Activated T-helper 1 cell treated with Interleukin-2 at 50 U/mL for 16 hours (primary cell): ENCODE measurements at regions not wholly inside any gene's neighbourhood (a gene's known extent, or its start where the extent isn't known, plus 50 kb on each side); places are given as distances from the start of the nearest gene placed in this dataset.
"Not testable (repeated sequence)": the region's sequence is repeated elsewhere in the genome, so short reads cannot be mapped to it uniquely, and the experiment has no call there.

Experiments used
- DNase-seq: peaks from one replicate; pipeline ENCODE4 v3.0.0-alpha.2; 2020; ENCODE audit warnings: low read depth

DNA sequence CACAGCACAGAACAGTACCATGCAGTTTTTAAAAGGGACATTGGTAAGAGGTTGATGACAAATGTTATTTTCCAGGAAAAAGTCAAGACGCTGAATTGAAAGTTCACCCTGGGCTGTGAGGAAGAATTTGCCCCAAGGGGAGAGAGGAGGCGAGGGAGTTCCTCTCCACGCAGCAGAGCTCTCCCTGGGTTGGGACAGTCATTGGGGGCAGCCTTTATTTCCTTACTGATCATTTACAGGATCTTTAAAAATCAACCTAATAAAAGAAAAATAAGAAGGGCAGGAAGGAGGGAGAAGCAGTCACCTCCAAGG is 49.9 kb upstream of the WNT7B start:
- no peak for DNase-seq

DNA sequence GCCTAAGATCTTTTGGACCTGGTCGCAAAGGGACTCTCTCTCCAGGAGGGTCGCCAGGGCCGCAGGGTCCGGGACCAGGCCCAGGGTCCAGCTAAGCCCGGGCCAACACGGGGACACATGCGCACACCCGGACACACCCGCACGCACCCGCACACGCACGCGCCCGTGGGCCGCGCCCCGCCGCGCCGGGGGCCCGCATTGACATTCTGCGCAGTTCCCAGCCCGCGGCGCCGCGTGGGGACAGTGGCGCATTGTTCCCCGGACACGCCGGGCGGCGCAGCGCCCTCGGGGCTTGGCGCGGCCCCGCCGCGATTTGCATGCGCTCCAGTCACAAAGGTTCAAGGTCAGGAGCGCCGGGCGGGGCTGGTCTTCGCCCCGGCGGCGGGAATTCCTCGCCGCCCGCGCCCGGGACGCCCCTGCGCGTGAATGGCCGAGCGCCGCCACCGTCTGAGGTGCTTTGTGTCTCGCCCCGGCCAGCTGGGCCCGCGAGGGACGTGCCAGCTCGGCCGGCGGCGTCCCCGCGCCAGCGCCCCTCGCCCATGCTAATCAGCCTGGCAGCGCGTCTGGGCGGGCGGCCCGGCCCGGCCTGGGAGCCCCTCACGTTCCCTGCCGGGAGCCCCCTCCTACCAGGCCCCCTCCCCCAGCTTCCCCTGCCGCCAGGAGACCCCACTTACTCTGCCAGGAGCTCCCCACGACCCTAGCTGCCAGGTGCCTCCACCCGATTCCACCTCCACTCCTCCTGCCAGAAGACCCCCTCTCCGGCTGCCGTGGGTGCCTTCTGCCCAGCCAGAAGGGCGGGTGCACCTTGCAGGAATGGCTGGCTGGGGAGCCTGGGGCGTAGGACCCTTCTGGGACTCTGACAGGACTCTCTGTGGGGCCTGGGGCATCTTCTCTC is 50.5 kb upstream of the WNT7B start:
- no peak for DNase-seq

DNA sequence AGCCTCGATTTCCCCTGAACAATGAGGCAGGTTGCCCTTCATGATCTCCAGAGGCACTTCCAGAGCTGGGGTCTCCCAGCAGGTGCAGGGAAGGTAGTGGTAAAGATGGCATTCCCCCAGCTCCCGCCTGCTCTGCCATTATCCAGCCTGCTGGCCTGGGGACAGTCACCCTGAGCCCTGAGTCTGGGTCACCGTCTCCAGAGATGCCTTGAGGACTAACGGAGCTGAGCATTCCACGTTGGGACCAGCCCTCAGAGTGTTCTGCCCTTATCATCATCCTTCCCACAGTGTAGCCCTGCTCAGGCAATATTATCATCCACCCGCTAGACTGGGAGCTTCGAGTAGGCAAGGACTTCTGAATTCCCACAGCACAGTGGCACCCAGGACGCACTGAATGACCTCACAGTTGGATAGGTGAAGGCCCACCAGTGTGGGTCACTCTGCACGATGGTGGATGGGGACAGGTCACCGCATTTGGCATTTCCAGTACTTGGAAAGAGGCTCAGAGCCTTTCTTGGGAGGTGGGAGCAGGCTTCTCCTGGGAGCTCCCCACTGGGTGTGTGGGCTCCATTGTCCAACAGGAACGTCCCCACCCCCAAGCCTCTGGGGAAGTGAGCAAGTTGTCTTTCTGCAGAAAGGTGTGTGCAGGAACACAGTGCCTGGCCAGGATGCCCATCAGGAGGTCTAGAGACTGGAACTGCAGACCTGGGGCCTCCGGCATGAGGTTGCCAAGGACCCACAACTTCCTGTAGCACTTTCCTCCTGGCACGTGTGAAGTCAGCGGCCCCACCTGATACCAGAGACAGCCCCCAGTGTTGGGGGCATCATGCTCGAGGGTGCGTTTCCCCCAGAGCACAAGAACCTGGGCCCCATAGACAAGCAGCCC is 51.4 kb upstream of the WNT7B start:
- DNase-seq = no peak

DNA sequence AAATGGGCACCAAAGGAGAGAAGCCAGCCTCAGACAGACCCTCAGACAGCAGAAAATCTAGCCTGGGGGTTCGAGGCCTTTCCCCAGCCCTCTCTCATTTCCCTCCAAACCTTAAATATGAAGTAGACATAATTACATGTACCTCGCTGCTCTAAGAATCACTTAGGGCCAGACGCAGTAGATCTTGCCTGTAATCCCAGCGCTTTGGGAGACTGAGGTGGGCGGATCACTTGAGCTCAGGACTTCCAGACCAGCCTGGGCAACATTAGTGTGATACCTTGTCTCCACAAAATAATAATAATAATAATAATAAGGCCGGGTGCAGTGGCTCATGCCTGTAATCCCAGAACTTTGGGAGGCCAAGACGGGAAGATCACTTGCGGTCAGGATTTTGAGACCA is 52.1 kb upstream of the WNT7B start:
- no peak for DNase-seq

DNA sequence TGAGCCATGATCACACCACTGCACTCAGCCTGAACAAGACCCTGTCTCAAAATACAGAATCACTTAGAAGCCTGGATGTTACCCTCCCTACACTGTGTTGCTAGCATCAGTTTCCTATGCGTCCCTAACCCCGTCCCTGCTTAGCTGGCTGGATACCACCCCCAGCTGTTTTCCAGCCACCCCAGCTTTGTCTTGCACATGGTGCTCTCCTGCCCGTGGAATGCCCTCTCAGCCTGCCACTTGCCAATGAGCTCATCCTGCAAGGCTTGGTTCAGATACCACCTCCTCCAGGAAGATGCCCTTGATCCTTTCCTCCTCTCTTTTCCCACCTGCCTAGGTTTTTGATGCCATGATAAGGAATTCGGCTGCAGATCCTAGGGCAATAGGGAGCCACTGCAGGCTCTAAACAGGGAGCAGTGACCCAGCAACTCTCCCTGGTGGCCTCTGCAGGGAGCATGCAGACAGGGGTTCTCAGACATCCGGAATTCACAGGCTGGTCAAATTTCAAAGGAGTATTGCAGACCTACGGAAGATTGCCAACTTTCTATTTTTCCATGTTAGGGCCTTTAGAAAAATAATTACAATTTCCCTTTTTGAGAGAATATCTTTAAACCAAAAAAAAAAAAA is 52.7 kb upstream of the WNT7B start:
- no peak for DNase-seq

DNA sequence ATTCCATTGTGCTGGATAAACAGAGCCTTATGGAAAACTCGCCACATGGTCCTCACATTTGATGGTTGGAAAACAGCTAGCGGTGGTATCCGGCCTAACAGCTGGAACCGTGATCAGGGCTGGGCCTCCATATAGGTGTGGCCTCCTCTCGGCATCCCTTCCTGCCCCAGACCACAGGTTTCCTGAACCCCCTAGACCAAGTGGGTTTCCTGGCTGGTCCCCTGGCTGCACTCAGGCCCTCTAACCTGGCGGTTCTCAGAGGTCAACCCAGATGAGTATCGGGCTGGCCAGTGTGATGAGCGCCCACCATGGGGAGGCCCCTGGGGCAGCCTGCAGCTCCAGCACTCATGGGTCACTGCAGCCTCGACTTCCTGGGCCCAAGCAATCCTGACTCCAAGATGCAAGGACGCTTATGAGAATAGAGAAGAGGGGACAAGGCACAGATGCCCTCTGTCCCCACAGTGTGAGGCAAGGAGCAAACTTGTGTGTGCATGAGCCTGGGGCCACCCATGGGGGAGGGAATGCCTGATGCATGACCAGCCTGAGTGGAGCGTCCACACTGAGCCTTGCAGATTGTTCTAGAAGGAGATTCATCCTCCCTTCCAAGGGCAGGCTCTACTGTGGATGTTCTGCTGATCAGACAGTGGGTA is 53.4 kb upstream of the WNT7B start:
- no peak for DNase-seq

DNA sequence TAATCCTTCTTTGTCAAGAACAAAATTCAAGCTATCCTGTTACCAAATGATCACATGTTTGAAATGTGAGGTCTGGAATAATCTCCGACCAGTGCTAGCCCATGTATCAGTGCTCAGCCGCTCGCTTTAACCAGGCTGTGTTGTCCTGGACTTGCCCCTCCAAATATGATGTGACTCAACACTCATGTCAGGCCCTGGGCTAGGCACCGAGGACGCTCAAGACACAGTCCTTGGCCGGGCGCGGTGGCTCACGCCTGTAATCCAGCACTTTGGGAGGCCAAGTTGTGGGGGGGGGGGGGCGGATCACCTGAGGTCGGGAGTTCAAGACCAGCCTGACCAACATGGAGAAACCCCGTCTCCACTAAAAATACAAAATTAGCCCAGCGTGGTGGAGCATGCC is 54.1 kb upstream of the WNT7B start:
- no peak for DNase-seq

DNA sequence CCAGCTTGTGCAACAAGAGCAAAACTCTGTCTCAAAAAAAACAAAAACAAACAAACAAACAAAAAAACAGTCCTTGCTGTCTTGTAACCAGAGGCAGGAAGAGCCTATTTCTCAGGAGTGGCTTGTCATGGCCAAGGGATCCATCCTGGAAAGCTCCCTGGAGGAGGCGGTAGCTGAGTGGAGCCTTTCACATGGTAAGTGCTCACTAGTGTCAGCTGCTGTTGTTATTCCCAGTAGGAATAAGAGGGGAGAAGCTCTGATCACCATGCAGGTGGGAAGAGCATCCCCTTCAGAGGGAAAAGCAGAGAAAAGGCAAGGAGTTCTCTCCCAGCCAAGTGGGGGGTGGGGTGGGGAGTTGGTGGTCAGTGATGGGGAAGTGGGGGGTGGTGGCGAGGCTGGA is 54.6 kb upstream of the WNT7B start:
- no peak for DNase-seq

DNA sequence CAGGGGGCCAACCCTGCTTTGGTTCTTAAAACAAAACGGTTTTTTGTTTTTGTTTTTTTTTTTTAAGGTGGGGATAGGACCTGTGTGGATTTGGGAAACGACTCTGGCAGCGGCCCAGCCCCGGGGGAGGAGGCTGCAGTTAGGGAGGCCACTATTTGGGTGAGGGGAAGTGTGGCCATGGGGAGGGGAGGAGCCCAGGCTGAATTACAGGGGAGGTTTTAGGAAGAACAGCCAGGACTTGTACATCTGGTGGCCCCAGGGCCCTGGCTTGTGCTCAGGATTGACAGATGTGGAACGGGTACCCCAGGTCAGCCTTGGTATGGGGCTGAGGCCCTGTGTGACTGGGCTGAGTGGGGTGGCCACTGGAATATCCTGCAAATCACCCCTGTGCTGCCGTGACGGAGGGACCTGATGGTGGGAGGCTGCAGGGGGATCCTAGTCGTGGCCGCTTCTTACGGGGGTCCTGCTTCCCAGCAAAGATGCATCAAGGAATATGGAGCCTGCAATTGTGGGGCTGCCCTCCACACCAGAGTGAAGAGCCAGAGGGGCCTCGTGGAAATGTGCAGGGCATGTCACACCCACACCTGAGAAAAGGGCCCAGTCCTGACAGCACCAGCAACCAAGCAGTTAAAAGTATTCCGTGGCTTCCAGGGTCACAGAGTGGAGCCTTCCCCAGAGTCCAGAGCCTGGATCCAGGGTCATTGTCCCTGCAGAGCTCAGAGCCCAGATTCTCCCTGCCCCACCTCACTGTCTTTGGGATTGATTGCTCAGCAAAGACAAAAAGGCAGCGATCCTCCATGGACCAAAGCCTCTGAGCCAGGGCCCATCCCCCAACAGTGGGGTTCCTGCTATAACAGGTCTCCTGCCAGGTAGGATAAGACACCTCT is 55.2 kb upstream of the WNT7B start:
- DNase-seq = no peak

DNA sequence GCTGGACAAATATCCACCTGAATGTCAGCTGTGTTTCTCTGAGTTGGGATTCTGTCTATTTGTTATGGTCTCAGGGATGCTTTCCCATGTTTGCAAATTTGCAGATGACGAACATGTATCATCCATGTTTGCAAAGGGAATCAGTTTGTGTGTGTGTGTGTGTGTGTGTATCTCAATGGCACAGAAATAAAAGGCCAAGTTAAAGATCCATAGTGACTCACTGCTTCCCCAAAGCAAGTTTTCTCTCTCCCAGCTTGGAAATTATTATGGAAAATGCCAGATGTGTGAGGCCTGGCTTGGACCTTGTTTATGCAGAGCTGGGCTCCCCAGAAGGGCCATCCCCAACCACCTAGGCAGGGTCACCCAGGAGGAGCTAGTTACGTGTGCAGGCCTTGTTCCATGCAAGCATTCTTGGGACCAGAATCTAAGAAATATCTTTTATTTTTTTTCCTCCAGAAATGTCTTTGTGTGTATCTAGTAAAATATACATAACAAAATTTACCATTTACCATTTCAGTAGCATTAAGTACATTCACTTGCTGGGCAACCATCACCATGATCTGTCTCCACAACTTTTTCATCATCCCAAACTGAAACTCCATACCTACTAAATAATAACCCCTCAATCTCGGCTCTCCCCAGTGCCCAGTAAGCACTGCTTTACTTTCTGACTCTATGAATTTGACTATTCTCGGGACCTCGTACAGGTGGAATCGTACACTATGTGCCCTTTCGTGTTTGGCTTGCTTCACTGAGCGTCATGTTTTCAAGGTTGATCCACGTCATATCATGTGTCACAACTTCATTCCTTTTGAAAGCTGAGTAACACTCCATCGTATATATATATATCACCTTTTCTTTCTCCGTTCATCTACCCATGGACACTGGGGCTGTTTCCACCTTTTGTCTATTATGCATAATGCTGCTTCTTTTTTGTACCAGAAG is 56.6 kb upstream of the WNT7B start:
- no peak for DNase-seq

DNA sequence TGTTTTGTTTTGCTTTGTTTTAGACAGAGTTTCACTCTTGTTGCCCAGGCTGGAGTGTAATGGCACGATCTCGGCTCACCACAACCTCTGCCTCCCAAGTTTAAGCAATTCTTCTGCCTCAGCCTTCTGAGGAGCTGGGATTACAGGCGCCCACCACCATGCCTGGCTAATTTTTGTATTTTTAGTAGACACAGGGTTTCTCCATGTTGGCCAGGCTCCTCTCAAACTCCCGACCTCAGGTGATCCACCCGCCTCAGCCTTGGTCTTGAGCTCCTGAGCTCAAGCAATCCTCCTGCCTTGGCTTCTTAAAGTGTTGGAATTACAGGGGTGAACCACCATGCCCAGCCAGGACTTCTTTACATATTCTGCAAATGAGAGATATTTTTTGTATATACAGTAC is 57.5 kb upstream of the WNT7B start:
- not testable (repeated sequence) for DNase-seq

DNA sequence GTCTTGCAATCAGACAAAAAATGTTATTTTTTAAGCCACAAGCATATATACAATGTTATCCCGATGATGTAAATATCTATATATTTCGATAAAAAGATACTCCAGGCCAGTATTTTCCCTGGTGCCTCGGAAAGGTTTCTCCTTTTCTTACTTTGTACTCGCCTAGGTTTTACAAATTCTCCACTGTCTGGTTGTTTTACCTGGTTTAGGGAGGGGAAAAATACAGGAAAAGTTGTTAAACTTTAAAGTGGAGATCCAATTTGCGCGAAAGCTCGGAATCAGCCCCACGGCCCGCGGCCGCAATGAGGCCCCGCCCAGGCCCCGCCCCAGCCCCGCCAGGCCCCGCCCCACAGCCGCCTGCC is 58.4 kb upstream of the WNT7B start:
- DNase-seq = no peak

DNA sequence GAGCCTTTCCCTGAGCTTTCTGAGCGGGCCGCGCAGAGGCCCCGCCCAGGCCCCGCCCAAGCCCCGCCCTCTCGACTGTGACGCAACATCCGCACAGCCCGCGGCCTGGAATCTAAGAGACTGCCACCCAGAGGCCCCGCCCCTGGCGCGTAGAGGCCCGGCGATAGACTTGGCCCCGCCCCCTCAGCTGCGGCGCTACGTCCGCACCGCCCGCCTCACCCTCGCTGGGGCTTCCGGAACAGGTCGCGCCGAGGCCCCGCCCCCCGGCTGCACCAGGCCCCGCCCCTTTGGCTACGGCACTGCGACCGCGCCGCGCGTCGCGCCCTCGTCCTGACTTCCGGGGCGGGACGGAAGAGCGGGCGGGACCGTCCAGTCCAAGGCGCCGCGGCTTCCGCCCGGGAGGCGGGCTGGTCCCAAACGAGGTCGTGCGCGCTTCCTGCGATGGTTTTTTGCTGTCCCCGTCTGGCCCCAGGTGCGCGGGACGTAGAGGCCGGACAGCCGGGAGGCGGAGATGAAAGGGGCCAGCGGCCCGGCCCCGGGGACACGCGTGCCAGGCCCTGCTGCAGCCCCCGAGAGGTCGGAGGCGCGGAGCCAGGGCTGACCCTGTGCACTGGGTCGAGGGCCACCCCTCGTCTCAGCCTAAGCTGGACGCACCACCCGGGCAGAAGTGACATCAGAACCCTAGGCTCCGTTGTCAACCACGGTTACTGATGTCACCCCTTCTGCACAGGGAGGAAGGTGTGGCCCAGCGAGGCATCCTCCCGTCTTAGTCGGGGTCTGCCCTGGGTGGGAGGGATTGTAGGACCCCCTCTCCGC is 59.0 kb upstream of the WNT7B start:
- peak; percentile 100 for DNase-seq

DNA sequence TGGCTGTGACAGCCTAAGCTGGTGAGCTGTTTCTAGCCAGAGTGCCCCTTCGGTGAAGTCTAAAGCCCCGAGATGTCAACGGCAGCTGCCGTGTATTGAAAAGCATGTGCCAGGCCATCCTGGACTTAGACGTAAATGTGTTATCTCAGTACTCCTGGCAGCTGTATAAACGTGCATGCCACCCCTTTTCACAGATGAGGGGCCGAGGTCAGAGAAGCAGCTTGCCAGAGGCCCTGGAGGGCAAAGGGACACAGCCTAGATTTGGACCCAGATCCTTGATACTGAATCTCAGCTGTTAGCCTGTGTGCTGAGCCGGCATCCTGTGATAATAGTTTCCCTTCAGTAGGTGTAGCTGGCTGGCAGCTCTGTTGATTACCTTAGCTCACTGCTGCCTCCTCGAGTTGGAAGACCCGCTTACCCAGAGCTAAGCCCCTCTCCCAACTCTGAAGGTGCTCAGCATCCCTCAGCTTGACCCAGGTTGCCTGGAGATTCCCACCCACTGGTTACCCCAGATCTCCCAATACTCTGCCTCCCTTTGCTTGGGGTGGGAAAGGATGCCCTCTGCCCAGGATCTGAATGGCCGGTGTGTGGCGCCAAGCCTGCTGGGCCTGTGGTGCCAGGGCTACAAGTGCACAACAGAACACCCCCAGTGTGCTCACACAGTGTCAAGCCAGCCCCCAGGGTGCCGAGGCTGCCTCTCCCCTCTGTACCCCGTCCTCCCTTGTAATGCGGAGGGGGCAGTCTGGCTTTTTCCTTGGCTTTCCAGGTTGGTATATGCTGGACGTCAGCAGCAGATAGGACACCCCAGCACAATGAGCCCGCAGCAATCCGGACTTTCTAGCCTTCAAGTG is 59.8 kb upstream of the WNT7B start:
- no peak for DNase-seq

DNA sequence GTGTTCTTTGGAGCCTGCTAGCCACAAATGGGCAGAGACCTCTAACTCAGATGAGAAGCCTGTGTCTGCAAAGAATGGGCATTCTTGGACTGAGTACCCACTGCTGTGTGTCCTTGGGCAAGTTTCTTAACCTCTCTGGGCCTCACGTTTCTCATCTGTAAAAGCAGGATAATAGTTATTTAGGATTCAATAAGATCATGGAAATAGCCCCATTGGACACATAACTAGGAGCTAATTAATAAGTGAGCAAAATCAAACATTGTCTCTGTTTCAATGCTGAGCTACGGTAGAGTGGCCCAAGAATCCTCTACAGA is 61.2 kb upstream of the WNT7B start:
- DNase-seq = no peak

DNA sequence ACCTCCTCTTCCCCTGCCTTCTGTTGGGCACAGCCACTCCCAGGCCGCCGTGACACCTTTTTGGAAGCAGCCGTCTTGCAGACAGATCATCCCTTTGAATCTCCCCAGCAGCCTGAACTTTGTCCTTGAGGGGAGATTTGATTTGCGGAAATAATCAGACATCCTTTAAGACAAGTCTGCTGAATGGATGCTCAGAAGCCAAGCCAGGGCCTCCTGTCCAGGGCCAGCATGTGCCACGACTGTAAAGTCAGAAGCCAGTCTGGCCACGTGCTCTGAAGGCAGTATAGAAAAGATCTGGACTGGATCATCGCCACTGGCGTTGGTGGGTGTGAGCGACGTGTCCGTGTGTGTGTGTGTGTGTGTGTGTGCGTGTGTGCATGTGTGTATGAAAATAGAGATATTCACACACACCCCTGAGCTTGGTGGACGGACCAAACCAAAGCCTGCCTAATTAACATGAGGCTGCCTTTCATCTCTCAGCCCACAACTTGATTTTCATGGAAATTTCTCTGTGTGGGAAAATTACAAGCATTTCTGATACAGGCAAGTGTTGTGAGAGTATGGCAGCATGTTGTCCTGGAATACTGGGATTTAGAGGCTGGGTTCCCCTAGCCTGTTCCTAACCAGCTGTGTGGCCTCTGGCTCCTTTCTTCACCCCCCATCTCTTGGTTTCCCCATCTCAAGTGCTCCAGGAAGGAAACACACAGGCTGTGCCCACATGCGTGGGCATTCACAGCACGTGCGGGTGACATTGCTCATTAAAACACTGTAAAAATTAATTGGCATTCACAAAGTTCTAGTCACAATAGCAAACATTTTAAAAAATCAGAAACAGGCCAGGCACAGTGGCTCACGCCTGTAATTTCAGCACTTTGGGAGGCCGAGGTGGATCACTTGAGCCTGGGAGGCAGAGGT is 61.8 kb upstream of the WNT7B start:
- no peak for DNase-seq

DNA sequence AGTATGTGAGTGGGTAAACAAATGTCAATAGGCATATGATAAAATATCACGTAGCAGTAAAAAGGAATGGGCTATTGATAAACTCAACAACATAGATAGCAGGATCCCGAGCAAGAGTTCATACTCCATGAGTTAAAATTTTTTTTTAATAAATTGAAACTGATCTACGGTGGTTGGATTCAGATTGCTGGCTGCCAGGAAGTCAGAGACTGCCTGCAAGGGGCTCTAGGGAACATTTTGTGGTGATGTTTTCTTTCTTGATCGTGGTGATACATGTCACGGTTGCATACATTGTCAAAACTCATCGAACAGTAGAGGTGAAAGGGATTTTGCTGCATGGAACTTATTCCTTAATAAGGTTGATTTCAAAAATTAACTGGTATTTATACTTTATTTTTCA is 62.6 kb upstream of the WNT7B start:
- no peak for DNase-seq
